ENCODE measurements at regions not wholly inside any gene's neighbourhood (a gene's known extent, or its start where the extent isn't known, plus 50 kb on each side); places are given as distances from the start of the nearest gene placed in this dataset.
"Not testable (repeated sequence)": the region's sequence is repeated elsewhere in the genome, so short reads cannot be mapped to it uniquely, and the experiment has no call there.

DNA sequence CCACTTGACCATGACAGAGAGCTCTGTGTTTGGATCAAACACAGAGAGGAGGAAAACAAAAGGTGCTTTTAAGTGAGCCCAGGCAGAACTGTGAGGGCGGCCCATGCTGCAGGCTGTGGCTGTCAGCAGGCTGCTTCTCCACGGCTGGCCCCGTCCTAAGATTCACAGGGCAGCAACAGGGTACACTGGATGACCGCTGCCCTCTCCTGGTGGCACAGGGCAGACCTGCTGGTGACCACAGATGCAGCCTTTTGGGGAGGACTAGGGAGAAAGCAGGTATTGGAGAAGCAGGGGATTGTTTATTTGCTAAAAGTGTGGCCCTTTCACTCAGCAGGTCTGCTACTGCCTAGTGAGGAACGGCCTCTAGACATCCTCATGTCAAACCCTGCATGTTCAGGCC lies 183.7 kb downstream of the ADRA2C start:
- TF ChIP-seq SMC3 (IDR thresholded peaks at IDR 0.05; ENCODE audit: low read depth, low read length) (peak; percentile 16; the same call in 1 of the 2 replicates), RAD21 (IDR thresholded peaks at IDR 0.05; ENCODE audit: low read length) (peak; percentile 52)
- TF ChIP-seq, protein P1, sequence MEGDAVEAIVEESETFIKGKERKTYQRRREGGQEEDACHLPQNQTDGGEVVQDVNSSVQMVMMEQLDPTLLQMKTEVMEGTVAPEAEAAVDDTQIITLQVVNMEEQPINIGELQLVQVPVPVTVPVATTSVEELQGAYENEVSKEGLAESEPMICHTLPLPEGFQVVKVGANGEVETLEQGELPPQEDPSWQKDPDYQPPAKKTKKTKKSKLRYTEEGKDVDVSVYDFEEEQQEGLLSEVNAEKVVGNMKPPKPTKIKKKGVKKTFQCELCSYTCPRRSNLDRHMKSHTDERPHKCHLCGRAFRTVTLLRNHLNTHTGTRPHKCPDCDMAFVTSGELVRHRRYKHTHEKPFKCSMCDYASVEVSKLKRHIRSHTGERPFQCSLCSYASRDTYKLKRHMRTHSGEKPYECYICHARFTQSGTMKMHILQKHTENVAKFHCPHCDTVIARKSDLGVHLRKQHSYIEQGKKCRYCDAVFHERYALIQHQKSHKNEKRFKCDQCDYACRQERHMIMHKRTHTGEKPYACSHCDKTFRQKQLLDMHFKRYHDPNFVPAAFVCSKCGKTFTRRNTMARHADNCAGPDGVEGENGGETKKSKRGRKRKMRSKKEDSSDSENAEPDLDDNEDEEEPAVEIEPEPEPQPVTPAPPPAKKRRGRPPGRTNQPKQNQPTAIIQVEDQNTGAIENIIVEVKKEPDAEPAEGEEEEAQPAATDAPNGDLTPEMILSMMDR (IDR thresholded peaks at IDR 0.05), result peak; percentile 63
- H3K27me3 ChIP-seq (ENCODE audit: insufficient read depth); H3K4me1 ChIP-seq (ENCODE audit: control insufficient read depth in 1 of 2, insufficient read depth in 2 of 2, low read depth in 1 of 2, low read length in 1 of 2); H3K9me3 ChIP-seq; POLR2A ChIA-PET; H3K9ac ChIP-seq; H3K79me2 ChIP-seq (ENCODE audit: insufficient read depth); H3K9me2 ChIP-seq; H3K36me3 ChIP-seq (replicated peaks in 1 of 2; ENCODE audit: control insufficient read depth in 1 of 2, insufficient read depth in 2 of 2, low read length in 1 of 2); H3K4me3 ChIP-seq (ENCODE audit: low read depth in 2 of 2, low read length in 1 of 2); H3K27ac ChIP-seq (ENCODE audit: low read depth in 2 of 2, low read length in 1 of 2); H4K20me1 ChIP-seq (ENCODE audit: insufficient read depth); H3F3A ChIP-seq (replicated peaks; ENCODE audit: insufficient read depth); H3K4me2 ChIP-seq; H2AFZ ChIP-seq (ENCODE audit: low read depth): not testable (repeated sequence)
- DNase-seq, result peak; percentile 61
- 57% methylated on average over 1 of the region's 5 CpGs for WGBS (ENCODE audit: low lambda C conversion rate)
- CTCF ChIA-PET, result interaction anchor here (0.8 kb wide), 1 partner anchor 202 kb away, joined by 3 read pairs; no protein-coding TSS in a partner anchor

DNA sequence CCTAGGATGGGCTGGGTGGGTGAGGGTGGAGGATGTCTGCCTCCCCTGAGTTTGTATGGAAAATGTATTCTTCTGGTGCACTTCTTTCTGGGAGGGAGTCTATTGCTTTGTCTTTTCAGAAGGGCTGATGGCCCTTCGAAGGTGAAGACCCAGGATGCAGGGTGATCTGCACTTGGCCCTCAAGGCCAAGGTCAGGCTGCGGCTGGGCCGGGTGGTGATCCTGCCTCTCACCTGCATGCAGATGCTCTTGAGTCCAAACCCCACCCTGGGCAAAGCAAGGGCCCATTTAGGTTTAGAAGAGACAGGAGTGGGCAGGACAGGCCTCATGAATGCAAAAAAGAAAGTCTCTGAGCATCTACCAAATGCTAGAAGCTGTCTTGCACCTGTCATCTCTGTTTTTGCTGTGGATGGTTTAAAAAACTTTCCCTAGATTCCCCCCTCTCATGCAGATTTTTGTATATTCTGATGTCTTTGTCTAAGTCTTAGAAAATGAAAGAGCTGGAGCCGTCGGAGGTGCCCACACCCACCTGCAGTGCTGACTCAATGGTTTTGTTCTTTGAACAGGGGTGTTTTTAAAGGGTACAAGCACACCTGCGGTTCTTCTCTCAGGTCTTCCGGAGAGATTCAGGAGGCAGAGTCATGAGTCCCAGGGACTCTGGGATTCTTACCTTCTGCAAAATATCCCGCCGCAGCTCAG lies 186.4 kb downstream of the ADRA2C start:
- H3K4me2 ChIP-seq; H3K4me3 ChIP-seq (ENCODE audit: low read depth in 2 of 2, low read length in 1 of 2); H3K9ac ChIP-seq; H3K27me3 ChIP-seq (ENCODE audit: insufficient read depth); H3K4me1 ChIP-seq (ENCODE audit: control insufficient read depth in 1 of 2, insufficient read depth in 2 of 2, low read depth in 1 of 2, low read length in 1 of 2); H3K79me2 ChIP-seq (ENCODE audit: insufficient read depth); H2AFZ ChIP-seq (ENCODE audit: low read depth); H3K27ac ChIP-seq (ENCODE audit: low read depth in 2 of 2, low read length in 1 of 2); H3K9me3 ChIP-seq; H3K9me2 ChIP-seq; H3K36me3 ChIP-seq (replicated peaks in 1 of 2; ENCODE audit: control insufficient read depth in 1 of 2, insufficient read depth in 2 of 2, low read length in 1 of 2); H4K20me1 ChIP-seq (ENCODE audit: insufficient read depth); H3F3A ChIP-seq (replicated peaks; ENCODE audit: insufficient read depth); DNase-seq; POLR2A ChIA-PET: not testable (repeated sequence)
- CTCF ChIA-PET, result interaction anchor here (1.0 to 2.2 kb wide), 2 partner anchors 10 kb away, joined by 3 to 6 read pairs; no protein-coding TSS in a partner anchor
- 97% methylated on average over 6 of the region's 9 CpGs for WGBS (ENCODE audit: low lambda C conversion rate)

DNA sequence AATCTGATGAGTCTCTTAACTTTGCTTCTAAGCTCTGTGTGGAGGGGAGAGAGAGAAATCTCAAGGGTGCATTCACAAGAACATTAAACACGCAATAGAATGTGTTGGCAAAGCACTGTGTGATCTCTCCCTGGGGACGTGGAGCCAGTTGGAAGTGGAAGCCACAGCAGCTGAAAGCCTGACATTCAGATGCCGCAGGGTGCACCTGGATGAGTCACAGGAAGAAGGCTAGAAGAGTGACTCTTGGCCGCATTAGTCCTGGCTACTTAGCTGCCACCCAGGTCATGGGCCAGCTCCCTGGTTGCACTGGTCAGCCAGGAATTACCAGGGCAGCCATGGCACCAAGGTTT lies 186.9 kb downstream of the ADRA2C start:
- H3F3A ChIP-seq (replicated peaks; ENCODE audit: insufficient read depth); DNase-seq; H4K20me1 ChIP-seq (ENCODE audit: insufficient read depth); H3K4me1 ChIP-seq (ENCODE audit: control insufficient read depth in 1 of 2, insufficient read depth in 2 of 2, low read depth in 1 of 2, low read length in 1 of 2); H3K4me2 ChIP-seq; H3K9ac ChIP-seq; H2AFZ ChIP-seq (ENCODE audit: low read depth); H3K79me2 ChIP-seq (ENCODE audit: insufficient read depth); H3K9me2 ChIP-seq; H3K36me3 ChIP-seq (replicated peaks in 1 of 2; ENCODE audit: control insufficient read depth in 1 of 2, insufficient read depth in 2 of 2, low read length in 1 of 2); POLR2A ChIA-PET; H3K27me3 ChIP-seq (ENCODE audit: insufficient read depth); H3K27ac ChIP-seq (ENCODE audit: low read depth in 2 of 2, low read length in 1 of 2); H3K9me3 ChIP-seq; H3K4me3 ChIP-seq (ENCODE audit: low read depth in 2 of 2, low read length in 1 of 2): not testable (repeated sequence)
- 81% methylated on average over 3 of the region's 4 CpGs for WGBS (ENCODE audit: low lambda C conversion rate)
- CTCF ChIA-PET, result interaction anchor here (2.2 kb wide), 1 partner anchor 11 kb away, joined by 6 read pairs; no protein-coding TSS in a partner anchor
